Type B pancreatic cell (in vitro differentiated cells): ENCODE measurements at regions not wholly inside any gene's neighbourhood (a gene's known extent, or its start where the extent isn't known, plus 50 kb on each side); places are given as distances from the start of the nearest gene placed in this dataset.

Experiments used
- DNase-seq: peaks from one replicate; pipeline ENCODE4 v3.0.0; 2021; ENCODE audit warnings: mixed read lengths; ENCODE audit not compliant: unreplicated experiment; ENCODE audit errors: extremely low spot score
- H3K27ac Mint-ChIP-seq: 2 replicates; pipeline ENCODE4 v1.8.0; 2021; ENCODE audit warnings: mild to moderate bottlenecking, mixed read lengths
- H3K27me3 Mint-ChIP-seq: 2 replicates; pipeline ENCODE4 v1.8.0; 2021; ENCODE audit warnings: mixed read lengths
- H3K36me3 Mint-ChIP-seq: 2 replicates; pipeline ENCODE4 v1.8.0; 2021; ENCODE audit warnings: mixed read lengths
- H3K4me1 Mint-ChIP-seq: one replicate; pipeline ENCODE4 v1.8.0; 2021; ENCODE audit warnings: mixed read lengths; ENCODE audit not compliant: unreplicated experiment
- H3K4me3 Mint-ChIP-seq: 2 replicates; pipeline ENCODE4 v1.8.0; 2021; ENCODE audit warnings: mild to moderate bottlenecking, mixed read lengths
- H3K9me3 Mint-ChIP-seq: 2 replicates; pipeline ENCODE4 v1.8.0; 2021; ENCODE audit warnings: mixed read lengths
- TF ChIP-seq, protein P1 (sequence below): fragments of 200-600 bp; sonication (generic); conservative IDR thresholded peaks from 2 replicates; pipeline ENCODE4 v1.5.0; 2021; ENCODE audit warnings: antibody characterized with exemption, mild to moderate bottlenecking

DNA sequence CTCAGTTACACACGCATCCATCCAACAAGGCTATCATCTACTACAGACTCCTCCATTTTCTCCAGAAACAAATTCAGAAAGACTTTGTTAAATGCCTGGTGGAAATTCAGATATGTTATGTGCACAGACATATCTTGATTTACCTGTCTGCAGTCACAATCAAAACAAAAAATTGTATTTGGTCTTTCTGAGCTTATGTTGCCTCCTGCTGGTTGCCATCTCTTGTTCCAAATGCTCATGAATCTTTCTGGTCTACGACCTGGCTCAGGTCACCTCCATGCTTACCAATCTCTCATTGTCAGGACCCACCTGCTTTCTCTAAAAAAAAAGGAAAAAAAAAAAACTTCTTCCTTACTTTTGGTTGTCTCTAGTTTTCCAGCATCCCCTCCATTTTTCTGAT is 169.2 kb upstream of the PLXNC1 start:
- H3K9me3 Mint-ChIP-seq, result no peaks in the 10 kb centered on the region
- no peaks in the 10 kb centered on the region for H3K36me3 Mint-ChIP-seq
- H3K4me3 Mint-ChIP-seq, result no peak overlapping the region
- H3K27me3 Mint-ChIP-seq, result peaks cover 10% of the 10 kb centered on the region
- no peak for DNase-seq
- TF ChIP-seq, protein P1, sequence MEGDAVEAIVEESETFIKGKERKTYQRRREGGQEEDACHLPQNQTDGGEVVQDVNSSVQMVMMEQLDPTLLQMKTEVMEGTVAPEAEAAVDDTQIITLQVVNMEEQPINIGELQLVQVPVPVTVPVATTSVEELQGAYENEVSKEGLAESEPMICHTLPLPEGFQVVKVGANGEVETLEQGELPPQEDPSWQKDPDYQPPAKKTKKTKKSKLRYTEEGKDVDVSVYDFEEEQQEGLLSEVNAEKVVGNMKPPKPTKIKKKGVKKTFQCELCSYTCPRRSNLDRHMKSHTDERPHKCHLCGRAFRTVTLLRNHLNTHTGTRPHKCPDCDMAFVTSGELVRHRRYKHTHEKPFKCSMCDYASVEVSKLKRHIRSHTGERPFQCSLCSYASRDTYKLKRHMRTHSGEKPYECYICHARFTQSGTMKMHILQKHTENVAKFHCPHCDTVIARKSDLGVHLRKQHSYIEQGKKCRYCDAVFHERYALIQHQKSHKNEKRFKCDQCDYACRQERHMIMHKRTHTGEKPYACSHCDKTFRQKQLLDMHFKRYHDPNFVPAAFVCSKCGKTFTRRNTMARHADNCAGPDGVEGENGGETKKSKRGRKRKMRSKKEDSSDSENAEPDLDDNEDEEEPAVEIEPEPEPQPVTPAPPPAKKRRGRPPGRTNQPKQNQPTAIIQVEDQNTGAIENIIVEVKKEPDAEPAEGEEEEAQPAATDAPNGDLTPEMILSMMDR, result peak; percentile 61
- no peak overlapping the region for H3K27ac Mint-ChIP-seq
- H3K4me1 Mint-ChIP-seq, result peaks cover 13% of the 10 kb centered on the region

DNA sequence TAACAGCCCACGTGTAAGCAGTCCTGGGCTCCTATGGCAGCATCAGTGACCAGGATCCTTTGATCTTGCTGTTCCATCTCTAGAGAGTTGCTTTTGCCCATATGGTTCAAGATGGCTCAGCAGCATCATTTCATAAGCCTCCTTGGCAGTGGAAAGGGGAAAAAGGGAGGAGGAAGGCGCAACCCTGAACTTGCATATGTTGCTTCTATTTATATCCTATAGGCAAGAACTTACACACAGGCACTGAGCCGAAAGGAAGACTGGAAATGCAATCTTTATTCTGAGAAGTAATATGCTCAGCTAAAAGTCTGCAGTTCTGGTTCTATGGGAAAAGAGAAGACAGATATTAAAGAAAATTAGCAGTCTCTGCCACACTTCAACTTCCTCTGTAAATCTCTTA is 167.7 kb upstream of the PLXNC1 start:
- H3K36me3 Mint-ChIP-seq, result no peaks in the 10 kb centered on the region
- no peak overlapping the region for H3K4me3 Mint-ChIP-seq
- H3K27me3 Mint-ChIP-seq, result peaks cover 10% of the 10 kb centered on the region
- DNase-seq, result no peak
- peaks cover 13% of the 10 kb centered on the region for H3K4me1 Mint-ChIP-seq
- no peaks in the 10 kb centered on the region for H3K9me3 Mint-ChIP-seq
- TF ChIP-seq, protein P1, result no peak
- no peak overlapping the region for H3K27ac Mint-ChIP-seq

DNA sequence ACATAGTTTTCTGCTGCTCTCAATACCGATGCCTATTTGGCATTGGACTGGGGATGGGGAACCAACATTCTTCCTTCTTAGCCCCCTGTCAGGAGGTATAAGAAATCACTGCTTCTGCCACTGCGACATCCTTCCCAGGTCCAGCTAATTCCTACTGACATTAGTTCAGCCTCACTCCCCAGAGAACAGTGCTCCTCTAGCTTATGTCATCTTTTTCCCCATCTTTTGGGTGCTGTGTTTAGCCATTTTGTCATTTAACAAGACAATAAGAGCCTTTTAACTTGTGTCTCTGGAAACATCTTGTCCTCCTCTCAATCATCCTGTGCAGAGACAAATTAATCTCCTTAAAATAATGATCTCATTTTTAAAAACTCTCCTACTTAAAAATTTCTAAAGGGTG is 167.0 kb upstream of the PLXNC1 start:
- Mint-ChIP-seq H3K4me1 (peaks cover 13% of the 10 kb centered on the region), H3K4me3 (no peak overlapping the region), H3K36me3 (no peaks in the 10 kb centered on the region), H3K27me3 (peaks cover 10% of the 10 kb centered on the region), H3K9me3 (no peaks in the 10 kb centered on the region), H3K27ac (no peak overlapping the region)
- TF ChIP-seq, protein P1, result no peak
- no peak for DNase-seq

DNA sequence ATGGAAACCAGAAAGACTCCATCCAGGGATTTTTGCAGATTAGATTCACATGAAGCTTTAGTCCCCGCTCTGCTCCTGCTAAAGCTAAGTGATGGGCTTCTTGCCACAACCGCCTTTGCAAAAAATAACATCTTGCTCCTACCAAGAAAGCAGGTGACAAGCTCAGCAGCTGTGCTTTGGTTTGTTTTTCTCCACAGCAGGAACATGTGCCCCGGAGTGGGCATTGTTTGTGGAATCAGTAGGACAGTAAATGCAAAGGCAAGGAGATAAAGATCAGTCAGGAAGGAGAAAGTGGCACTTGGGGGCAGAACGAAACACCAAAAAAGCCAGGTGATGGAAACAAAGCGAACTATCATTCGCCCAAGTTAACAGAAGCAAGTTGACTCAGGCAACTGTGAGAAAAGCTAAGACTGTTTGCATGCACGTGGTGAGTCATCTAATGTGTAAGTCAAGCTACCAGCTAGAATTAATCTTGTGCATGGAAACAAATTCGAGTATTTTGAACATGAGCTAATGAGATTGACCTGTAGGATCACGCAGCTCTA is 165.5 kb upstream of the PLXNC1 start:
- no peaks in the 10 kb centered on the region for H3K36me3 Mint-ChIP-seq
- no peak overlapping the region for H3K27ac Mint-ChIP-seq
- H3K27me3 Mint-ChIP-seq, result peaks cover 10% of the 10 kb centered on the region
- DNase-seq, result no peak
- no peaks in the 10 kb centered on the region for H3K9me3 Mint-ChIP-seq
- no peak overlapping the region for H3K4me3 Mint-ChIP-seq
- TF ChIP-seq, protein P1, result no peak
- peaks cover 13% of the 10 kb centered on the region for H3K4me1 Mint-ChIP-seq

DNA sequence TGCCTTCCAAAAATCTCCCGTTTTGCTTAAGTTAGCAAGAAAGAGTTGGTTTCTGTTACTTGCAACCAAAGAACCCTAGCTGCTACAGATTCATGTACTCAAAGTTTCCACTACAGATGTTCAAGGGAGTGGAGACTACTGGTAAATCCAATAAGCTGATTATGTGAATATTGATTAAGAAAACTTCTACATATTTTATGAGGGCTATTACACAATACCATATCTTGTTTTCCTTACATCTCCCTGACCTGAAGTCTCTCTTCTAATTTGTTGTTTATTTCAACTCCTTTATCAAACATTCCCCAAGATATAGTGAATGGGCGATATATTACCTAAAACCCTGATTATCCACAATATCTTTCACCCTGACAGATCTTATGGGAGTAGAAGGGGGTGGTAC is 164.4 kb upstream of the PLXNC1 start:
- DNase-seq, result no peak
- Mint-ChIP-seq H3K4me3 (no peak overlapping the region), H3K9me3 (no peaks in the 10 kb centered on the region), H3K27me3 (peaks cover 10% of the 10 kb centered on the region), H3K27ac (no peak overlapping the region), H3K4me1 (peaks cover 13% of the 10 kb centered on the region), H3K36me3 (no peaks in the 10 kb centered on the region)
- TF ChIP-seq, protein P1, result no peak

DNA sequence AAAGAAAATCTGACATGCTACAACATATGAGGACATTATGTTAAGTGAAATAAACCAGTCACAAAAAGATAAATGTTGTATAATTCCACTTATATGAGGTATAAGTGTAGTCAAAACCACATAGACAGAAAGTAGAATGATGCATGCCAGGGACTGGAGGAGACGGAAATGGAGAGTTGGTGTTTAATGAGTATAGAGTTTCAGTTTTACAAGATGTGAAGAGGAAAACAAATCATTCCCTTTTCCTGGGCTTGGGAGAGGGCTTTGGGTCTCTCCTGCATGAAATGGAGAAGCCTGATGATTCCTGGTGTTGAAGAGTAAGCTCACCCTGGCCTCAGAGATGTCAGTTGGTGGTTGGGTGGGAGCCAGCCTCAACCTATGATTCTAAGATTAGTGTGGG is 158.4 kb upstream of the PLXNC1 start:
- Mint-ChIP-seq H3K27ac (no peak overlapping the region), H3K4me3 (no peak overlapping the region), H3K27me3 (peaks cover 6% of the 10 kb centered on the region), H3K36me3 (no peaks in the 10 kb centered on the region), H3K4me1 (peaks cover 14% of the 10 kb centered on the region), H3K9me3 (no peaks in the 10 kb centered on the region)
- DNase-seq, result no peak
- TF ChIP-seq, protein P1, result no peak
